Cardiac fibroblast (primary cell): ENCODE measurements at regions not wholly inside any gene's neighbourhood (a gene's known extent, or its start where the extent isn't known, plus 50 kb on each side); places are given as distances from the start of the nearest gene placed in this dataset.

Experiments
- DNase-seq, 2 donors: peaks; one replicate each; pipeline versions ENCODE4 v3.0.0 to v3.0.0-alpha.2; 2010; ENCODE audit warnings: low read depth in 2 of 2
- H3K4me3 ChIP-seq, 2 donors: replicated peaks in 1 of 2; 1 replicate in 1 of 2; 2 replicates in 1 of 2; pipeline ENCODE4 v1.5.1; 2011; ENCODE audit warnings: low read depth in 2 of 2, low read length in 2 of 2, mild to moderate bottlenecking in 2 of 2, moderate library complexity in 1 of 2
- TF ChIP-seq, protein P1 (sequence below): IDR thresholded peaks from one replicate; pipeline ENCODE4 v1.5.1; 2011; ENCODE audit warnings: low read depth, mild to moderate bottlenecking, low read length, inconsistent platforms

DNA sequence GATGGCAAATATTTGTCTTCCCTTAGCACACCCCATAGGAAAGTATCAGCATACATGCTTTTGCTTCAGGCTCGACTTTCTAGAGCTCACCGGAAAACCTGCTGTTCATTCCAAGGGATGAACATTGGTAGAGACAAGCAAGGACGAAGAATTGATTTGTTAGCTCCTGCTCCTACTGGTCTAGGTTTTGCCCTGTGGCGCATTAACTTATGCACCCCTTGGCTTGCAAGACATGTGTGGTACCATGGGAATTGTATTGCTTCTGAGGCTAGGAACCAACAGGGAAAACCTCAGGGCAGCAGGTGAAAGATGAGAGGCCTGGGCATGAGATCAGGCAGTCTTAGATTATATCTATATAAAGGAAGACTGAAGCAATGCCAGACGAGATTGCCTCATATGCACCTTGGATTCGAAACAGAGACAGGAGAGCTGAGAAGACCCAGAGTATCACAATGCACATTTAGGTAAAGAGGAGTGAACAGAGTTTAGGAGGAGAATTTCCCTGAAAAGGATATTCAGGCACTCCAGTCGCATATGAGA lies 771.2 kb upstream of the B3GALT2 start:
- DNase-seq = no peak
- TF ChIP-seq, protein P1, sequence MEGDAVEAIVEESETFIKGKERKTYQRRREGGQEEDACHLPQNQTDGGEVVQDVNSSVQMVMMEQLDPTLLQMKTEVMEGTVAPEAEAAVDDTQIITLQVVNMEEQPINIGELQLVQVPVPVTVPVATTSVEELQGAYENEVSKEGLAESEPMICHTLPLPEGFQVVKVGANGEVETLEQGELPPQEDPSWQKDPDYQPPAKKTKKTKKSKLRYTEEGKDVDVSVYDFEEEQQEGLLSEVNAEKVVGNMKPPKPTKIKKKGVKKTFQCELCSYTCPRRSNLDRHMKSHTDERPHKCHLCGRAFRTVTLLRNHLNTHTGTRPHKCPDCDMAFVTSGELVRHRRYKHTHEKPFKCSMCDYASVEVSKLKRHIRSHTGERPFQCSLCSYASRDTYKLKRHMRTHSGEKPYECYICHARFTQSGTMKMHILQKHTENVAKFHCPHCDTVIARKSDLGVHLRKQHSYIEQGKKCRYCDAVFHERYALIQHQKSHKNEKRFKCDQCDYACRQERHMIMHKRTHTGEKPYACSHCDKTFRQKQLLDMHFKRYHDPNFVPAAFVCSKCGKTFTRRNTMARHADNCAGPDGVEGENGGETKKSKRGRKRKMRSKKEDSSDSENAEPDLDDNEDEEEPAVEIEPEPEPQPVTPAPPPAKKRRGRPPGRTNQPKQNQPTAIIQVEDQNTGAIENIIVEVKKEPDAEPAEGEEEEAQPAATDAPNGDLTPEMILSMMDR = no peak
- H3K4me3 ChIP-seq = no peak overlapping the region

DNA sequence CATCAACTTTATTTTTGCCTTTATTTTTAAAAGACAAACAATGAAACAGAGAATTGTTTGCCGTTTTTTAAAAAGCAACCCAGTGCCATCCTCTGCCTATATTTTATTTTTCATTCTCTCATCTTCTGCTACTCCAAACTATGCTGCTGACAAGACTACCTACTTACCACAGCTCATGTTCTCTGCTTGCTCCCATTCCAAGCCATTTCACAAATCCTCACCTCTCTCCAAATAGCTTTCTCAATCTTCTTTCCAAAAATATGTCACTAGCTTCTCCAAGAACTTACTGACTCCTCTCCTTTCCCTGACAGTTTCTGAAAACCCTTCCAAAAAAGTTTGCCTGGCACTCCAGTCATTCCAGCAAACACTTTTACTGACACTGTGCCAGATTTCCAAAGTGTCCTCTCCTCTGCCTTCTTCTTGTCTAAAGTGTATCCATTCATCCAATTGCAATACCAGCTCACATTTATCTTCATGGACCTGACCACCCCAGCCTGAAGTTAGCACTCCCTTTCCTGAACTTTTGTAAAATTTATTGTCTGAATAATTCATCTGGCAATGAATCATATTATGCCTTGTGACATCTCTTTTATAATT lies 766.5 kb upstream of the B3GALT2 start:
- TF ChIP-seq, protein P1 = no peak
- DNase-seq = peak in 1 of 2 donors; percentile 24
- no peak overlapping the region for H3K4me3 ChIP-seq

DNA sequence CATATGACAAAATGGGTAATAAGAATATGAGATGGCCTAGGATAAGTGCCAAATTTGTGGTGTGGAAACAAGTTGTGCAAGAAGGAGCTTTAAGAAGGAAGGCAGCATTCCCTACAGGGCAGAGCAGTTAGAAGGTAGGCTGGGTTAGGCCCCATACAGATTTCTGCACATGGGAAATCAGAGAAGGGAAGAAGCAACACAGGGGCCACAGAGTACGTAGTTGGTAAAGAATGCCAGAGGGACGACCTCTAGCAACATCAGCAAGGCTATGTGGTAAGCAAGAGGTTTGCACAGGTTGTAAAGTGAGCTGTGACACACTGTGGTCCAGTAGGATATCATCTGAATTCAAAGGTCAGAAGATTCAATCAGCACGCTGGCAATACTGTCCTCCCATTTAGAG lies 765.6 kb upstream of the B3GALT2 start:
- TF ChIP-seq, protein P1 = no peak
- peak in 1 of 2 donors; percentile 34 for DNase-seq
- H3K4me3 ChIP-seq = no peak overlapping the region

DNA sequence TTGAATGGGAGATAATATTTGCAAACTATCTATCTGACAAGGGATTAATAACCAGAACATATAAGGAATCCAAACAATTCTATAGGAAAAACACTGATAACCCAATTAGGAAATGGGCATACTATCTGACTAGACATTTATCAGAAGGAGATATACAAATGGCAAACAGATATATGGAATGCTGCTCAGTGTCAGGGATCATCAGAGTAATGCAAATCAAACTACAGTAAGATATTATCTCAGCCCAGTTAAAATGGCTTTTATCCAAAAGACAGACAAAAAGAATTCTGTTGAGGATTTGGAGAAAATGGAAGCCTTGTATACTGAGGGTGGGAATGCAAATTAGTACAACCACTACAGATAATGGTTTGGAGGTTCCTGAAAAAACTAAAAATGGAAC lies 758.0 kb upstream of the B3GALT2 start:
- DNase-seq = no peak
- no peak overlapping the region for H3K4me3 ChIP-seq
- TF ChIP-seq, protein P1 = no peak

DNA sequence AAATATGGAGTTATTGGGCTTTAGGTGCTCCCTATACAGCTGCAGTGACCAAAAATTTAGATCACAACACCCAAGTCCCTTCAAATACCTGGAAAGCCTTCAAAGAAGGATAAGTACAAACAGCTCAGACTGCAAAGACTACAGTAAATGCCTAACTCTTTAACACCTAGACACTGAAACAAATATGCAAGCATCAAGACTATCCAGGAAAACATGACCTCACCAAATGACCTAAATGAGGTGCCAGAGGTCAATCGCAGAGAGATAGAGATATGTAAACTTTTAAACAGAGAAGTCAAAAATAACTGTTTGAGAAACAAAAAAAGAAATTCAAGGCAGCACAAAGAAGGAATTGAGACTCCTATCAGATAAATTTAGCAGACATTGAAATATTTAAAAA lies 753.8 kb upstream of the B3GALT2 start:
- TF ChIP-seq, protein P1 = no peak
- H3K4me3 ChIP-seq = no peak overlapping the region
- no peak for DNase-seq

DNA sequence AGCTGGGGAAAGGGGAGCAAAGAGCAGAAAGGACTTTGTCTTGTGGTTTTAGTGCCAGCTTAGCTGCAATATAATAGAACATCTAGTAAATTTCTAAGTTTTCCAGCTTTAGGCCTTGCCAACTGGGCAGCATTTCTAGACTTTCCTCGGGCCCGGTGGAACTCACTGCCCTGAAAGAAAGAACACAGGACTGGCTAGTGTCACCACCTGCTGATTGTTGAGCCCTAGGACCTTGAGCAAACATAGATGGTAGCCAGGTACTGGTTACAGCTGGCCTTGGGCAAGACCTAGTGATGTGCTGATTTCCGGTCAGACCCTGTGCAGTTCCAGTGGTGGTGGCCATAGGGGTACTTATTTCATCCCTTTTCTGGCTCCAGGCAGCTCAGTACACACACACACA lies 753.2 kb upstream of the B3GALT2 start:
- DNase-seq = no peak
- H3K4me3 ChIP-seq = no peak overlapping the region
- TF ChIP-seq, protein P1 = no peak

DNA sequence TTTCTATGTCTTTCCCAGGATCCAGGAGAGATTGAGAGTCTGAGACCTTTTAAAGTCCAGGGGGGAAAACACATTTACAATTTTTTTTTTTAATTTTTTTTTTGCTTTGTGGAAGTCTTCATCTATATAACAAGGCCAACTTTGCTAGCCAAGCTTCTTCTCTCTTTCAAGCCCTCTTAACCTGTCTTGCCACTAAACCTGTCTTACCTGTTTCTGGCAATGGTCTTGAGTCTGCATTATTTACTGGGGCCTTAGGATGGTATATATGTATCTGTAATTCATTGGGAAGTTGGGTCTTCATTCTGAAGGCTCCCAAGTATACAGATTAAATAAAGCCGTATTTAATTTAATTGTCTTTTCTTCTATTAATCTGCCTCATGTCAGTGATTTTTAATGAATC lies 750.9 kb upstream of the B3GALT2 start:
- H3K4me3 ChIP-seq = no peak overlapping the region
- TF ChIP-seq, protein P1 = no peak
- no peak for DNase-seq
